Duodenal mucosa (tissue), 2 donors: ENCODE measurements at regions not wholly inside any gene's neighbourhood (a gene's known extent, or its start where the extent isn't known, plus 50 kb on each side); places are given as distances from the start of the nearest gene placed in this dataset.

Experiments used
- H3K27ac ChIP-seq: one replicate; pipeline ENCODE4 v1.7.0; 2013; ENCODE audit warnings: low read depth, low read length
- H3K27me3 ChIP-seq, 2 donors: one replicate each; pipeline ENCODE4 v1.7.0; 2013; ENCODE audit warnings: low read length in 2 of 2, control low read depth in 1 of 2; ENCODE audit not compliant: insufficient read depth in 2 of 2, control insufficient read depth in 1 of 2
- H3K36me3 ChIP-seq, 2 donors: one replicate each; pipeline ENCODE4 v1.7.0; 2013; ENCODE audit warnings: low read length in 2 of 2, control low read depth in 1 of 2; ENCODE audit not compliant: insufficient read depth in 2 of 2, control insufficient read depth in 1 of 2
- H3K4me1 ChIP-seq, 2 donors: one replicate each; pipeline ENCODE4 v1.7.0; 2013; ENCODE audit warnings: low read length in 2 of 2, control low read depth in 1 of 2; ENCODE audit not compliant: insufficient read depth in 2 of 2, control insufficient read depth in 1 of 2
- H3K4me3 ChIP-seq, 2 donors: one replicate each; pipeline ENCODE4 v1.7.0; 2013; ENCODE audit warnings: low read length in 2 of 2, low read depth in 1 of 2
- H3K9ac ChIP-seq, 2 donors: one replicate each; pipeline ENCODE4 v1.7.0; 2013; ENCODE audit warnings: low read length in 2 of 2, low read depth in 1 of 2
- H3K9me3 ChIP-seq, 2 donors: one replicate each; pipeline ENCODE4 v1.7.0; 2013; ENCODE audit warnings: low read length in 2 of 2, control low read depth in 1 of 2; ENCODE audit not compliant: control insufficient read depth in 1 of 2

- no peak overlapping the region for H3K4me3 ChIP-seq
- H3K4me1 ChIP-seq: no peaks in the 10 kb centered on the region
- no peak overlapping the region for H3K27ac ChIP-seq
- peaks cover 0 to 8% of the 10 kb centered on the region in 2 donors for H3K9me3 ChIP-seq
- H3K27me3 ChIP-seq: no peaks in the 10 kb centered on the region
- no peak overlapping the region for H3K9ac ChIP-seq
- H3K36me3 ChIP-seq: no peaks in the 10 kb centered on the region
These were observed 186.5 kb downstream of the LURAP1L start for GRCh38 chr9:12961276-12961809.

GRCh38 chr9:12963537-12963936 is 188.7 kb downstream of the LURAP1L start:
- no peak overlapping the region for H3K9ac ChIP-seq
- no peak overlapping the region for H3K4me3 ChIP-seq
- H3K27ac ChIP-seq: no peak overlapping the region
- H3K9me3 ChIP-seq: peaks cover 0 to 7% of the 10 kb centered on the region in 2 donors
- H3K36me3 ChIP-seq: no peaks in the 10 kb centered on the region
- H3K4me1 ChIP-seq: no peaks in the 10 kb centered on the region
- no peaks in the 10 kb centered on the region for H3K27me3 ChIP-seq

- Histone ChIP-seq H3K27me3 (no peaks in the 10 kb centered on the region), H3K4me3 (no peak overlapping the region), H3K4me1 (no peaks in the 10 kb centered on the region), H3K36me3 (no peaks in the 10 kb centered on the region), H3K9me3 (no peaks in the 10 kb centered on the region), H3K9ac (no peak overlapping the region), H3K27ac (no peak overlapping the region)
These were observed 189.5 kb downstream of the LURAP1L start for GRCh38 chr9:12964271-12964670.

GRCh38 chr9:12965303-12965702 is 190.5 kb downstream of the LURAP1L start:
- Histone ChIP-seq H3K36me3 (no peaks in the 10 kb centered on the region), H3K9me3 (no peaks in the 10 kb centered on the region), H3K4me3 (no peak overlapping the region), H3K9ac (no peak overlapping the region), H3K4me1 (no peaks in the 10 kb centered on the region), H3K27ac (no peak overlapping the region), H3K27me3 (no peaks in the 10 kb centered on the region)

GRCh38 chr9:12968093-12968492 is 193.3 kb downstream of the LURAP1L start:
- no peaks in the 10 kb centered on the region for H3K4me1 ChIP-seq
- H3K36me3 ChIP-seq: no peaks in the 10 kb centered on the region
- no peak overlapping the region for H3K4me3 ChIP-seq
- H3K9me3 ChIP-seq: no peaks in the 10 kb centered on the region
- H3K9ac ChIP-seq: no peak overlapping the region
- no peak overlapping the region for H3K27ac ChIP-seq
- no peaks in the 10 kb centered on the region for H3K27me3 ChIP-seq

- no peak overlapping the region for H3K4me3 ChIP-seq
- H3K9ac ChIP-seq: no peak overlapping the region
- no peaks in the 10 kb centered on the region for H3K4me1 ChIP-seq
- no peaks in the 10 kb centered on the region for H3K36me3 ChIP-seq
- no peaks in the 10 kb centered on the region for H3K9me3 ChIP-seq
- H3K27me3 ChIP-seq: no peaks in the 10 kb centered on the region
- H3K27ac ChIP-seq: no peak overlapping the region
These were observed 198.1 kb downstream of the LURAP1L start for GRCh38 chr9:12972608-12973589.

GRCh38 chr9:12973710-12974109 is 198.9 kb downstream of the LURAP1L start:
- Histone ChIP-seq H3K27ac (no peak overlapping the region), H3K9ac (no peak overlapping the region), H3K4me3 (no peak overlapping the region), H3K4me1 (no peaks in the 10 kb centered on the region), H3K36me3 (no peaks in the 10 kb centered on the region), H3K27me3 (no peaks in the 10 kb centered on the region), H3K9me3 (no peaks in the 10 kb centered on the region)

- no peak overlapping the region for H3K4me3 ChIP-seq
- H3K27ac ChIP-seq: no peak overlapping the region
- H3K9me3 ChIP-seq: no peaks in the 10 kb centered on the region
- no peaks in the 10 kb centered on the region for H3K36me3 ChIP-seq
- H3K4me1 ChIP-seq: no peaks in the 10 kb centered on the region
- no peaks in the 10 kb centered on the region for H3K27me3 ChIP-seq
- H3K9ac ChIP-seq: no peak overlapping the region
These were observed 199.9 kb downstream of the LURAP1L start for GRCh38 chr9:12974671-12975070.

GRCh38 chr9:12975496-12975895 is 200.7 kb downstream of the LURAP1L start:
- Histone ChIP-seq H3K36me3 (no peaks in the 10 kb centered on the region), H3K9ac (no peak overlapping the region), H3K4me1 (no peaks in the 10 kb centered on the region), H3K27ac (no peak overlapping the region), H3K4me3 (no peak overlapping the region), H3K27me3 (no peaks in the 10 kb centered on the region), H3K9me3 (no peaks in the 10 kb centered on the region)

GRCh38 chr9:12980085-12980851 is 205.4 kb downstream of the LURAP1L start:
- H3K4me1 ChIP-seq: no peaks in the 10 kb centered on the region
- no peak overlapping the region for H3K27ac ChIP-seq
- H3K9me3 ChIP-seq: no peaks in the 10 kb centered on the region
- H3K4me3 ChIP-seq: no peak overlapping the region
- no peaks in the 10 kb centered on the region for H3K36me3 ChIP-seq
- no peaks in the 10 kb centered on the region for H3K27me3 ChIP-seq
- no peak overlapping the region for H3K9ac ChIP-seq
